ENCODE measurements at regions not wholly inside any gene's neighbourhood (a gene's known extent, or its start where the extent isn't known, plus 50 kb on each side); places are given as distances from the start of the nearest gene placed in this dataset.

- intact Hi-C loops (cut with micrococcal nuclease), result no loop called here
- H3K79me2 ChIP-seq (ENCODE audit: insufficient read depth, low read length), result no peaks in the 10 kb centered on the region
- DNase-seq (ENCODE audit: low read depth, low spot score) (no peak), ATAC-seq (no peak)
- H3K27ac ChIP-seq (ENCODE audit: low read depth, low read length), result no peak overlapping the region
- no peak overlapping the region for H2AFZ ChIP-seq (ENCODE audit: low read depth, low read length, poor library complexity, severe bottlenecking)
- TF ChIP-seq EZH2phosphoT487 (IDR thresholded peaks at IDR 0.05; ENCODE audit: borderline replicate concordance) (no peak), ELF1 (IDR thresholded peaks at IDR 0.05; ENCODE audit: borderline replicate concordance, low read depth) (no peak), SP1 (IDR thresholded peaks at IDR 0.05; ENCODE audit: low read depth) (no peak), POLR2AphosphoS5 (IDR thresholded peaks at IDR 0.05; ENCODE audit: low read depth, low read length) (no peak), SRF (IDR thresholded peaks at IDR 0.05; ENCODE audit: low read depth) (no peak), CBX3 (IDR thresholded peaks at IDR 0.05; ENCODE audit: low read depth) (no peak), SIN3A (IDR thresholded peaks at IDR 0.05; ENCODE audit: low read depth) (no peak), JUND (IDR thresholded peaks at IDR 0.05) (no peak)
- TF ChIP-seq, protein P1, sequence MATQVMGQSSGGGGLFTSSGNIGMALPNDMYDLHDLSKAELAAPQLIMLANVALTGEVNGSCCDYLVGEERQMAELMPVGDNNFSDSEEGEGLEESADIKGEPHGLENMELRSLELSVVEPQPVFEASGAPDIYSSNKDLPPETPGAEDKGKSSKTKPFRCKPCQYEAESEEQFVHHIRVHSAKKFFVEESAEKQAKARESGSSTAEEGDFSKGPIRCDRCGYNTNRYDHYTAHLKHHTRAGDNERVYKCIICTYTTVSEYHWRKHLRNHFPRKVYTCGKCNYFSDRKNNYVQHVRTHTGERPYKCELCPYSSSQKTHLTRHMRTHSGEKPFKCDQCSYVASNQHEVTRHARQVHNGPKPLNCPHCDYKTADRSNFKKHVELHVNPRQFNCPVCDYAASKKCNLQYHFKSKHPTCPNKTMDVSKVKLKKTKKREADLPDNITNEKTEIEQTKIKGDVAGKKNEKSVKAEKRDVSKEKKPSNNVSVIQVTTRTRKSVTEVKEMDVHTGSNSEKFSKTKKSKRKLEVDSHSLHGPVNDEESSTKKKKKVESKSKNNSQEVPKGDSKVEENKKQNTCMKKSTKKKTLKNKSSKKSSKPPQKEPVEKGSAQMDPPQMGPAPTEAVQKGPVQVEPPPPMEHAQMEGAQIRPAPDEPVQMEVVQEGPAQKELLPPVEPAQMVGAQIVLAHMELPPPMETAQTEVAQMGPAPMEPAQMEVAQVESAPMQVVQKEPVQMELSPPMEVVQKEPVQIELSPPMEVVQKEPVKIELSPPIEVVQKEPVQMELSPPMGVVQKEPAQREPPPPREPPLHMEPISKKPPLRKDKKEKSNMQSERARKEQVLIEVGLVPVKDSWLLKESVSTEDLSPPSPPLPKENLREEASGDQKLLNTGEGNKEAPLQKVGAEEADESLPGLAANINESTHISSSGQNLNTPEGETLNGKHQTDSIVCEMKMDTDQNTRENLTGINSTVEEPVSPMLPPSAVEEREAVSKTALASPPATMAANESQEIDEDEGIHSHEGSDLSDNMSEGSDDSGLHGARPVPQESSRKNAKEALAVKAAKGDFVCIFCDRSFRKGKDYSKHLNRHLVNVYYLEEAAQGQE (IDR thresholded peaks at IDR 0.05; ENCODE audit: low read depth), result no peak
- ChIA-PET CTCF (no interaction called here), POLR2A (no interaction called here), RAD21 (ENCODE audit: low non-redundant PET in 1 of 2, low total read pairs in 2 of 2, uncharacterized antibody in 2 of 2, unreplicated experiment in 2 of 2) (no interaction called here)
- no peaks in the 10 kb centered on the region for H4K20me1 ChIP-seq (ENCODE audit: insufficient read depth)
- BruUV-seq (replicated peaks), result no TSS peak
- no peak overlapping the region for H3K4me2 ChIP-seq (ENCODE audit: low read length)
- H3K4me3 ChIP-seq (replicated peaks in 1 of 2; ENCODE audit: low read depth in 1 of 2, low read length in 2 of 2), result no peak overlapping the region
- H3K27me3 ChIP-seq (ENCODE audit: insufficient read depth, low read length), result no peaks in the 10 kb centered on the region
- H3K4me1 ChIP-seq (ENCODE audit: control insufficient read depth in 1 of 2, insufficient read depth in 2 of 2, low read length in 2 of 2), result no peaks in the 10 kb centered on the region
- H3K36me3 ChIP-seq (ENCODE audit: control insufficient read depth in 1 of 2, insufficient read depth in 2 of 2, low read length in 2 of 2), result no peaks in the 10 kb centered on the region
- H3K9me2 ChIP-seq (ENCODE audit: insufficient read depth), result no peaks in the 10 kb centered on the region
- H3K9me3 ChIP-seq (ENCODE audit: control insufficient read depth in 1 of 2, insufficient read depth in 1 of 2, low read depth in 1 of 2, low read length in 2 of 2), result peaks cover 31 to 37% of the 10 kb centered on the region in 2 experiments; a peak in 3 of 4 replicates
- H3K9ac ChIP-seq (ENCODE audit: low read length), result no peak overlapping the region
Measured at GRCh38 chr10:108685863-108686531, 1237.3 kb downstream of the XPNPEP1 start.

Measured in HCT116 (cell line).